Osteoblast (primary cell): ENCODE measurements at regions not wholly inside any gene's neighbourhood (a gene's known extent, or its start where the extent isn't known, plus 50 kb on each side); places are given as distances from the start of the nearest gene placed in this dataset.

Experiments
- DNase-seq: peaks from one replicate; pipeline ENCODE4 v3.0.0; 2011; ENCODE audit warnings: low spot score, mixed read lengths; ENCODE audit not compliant: insufficient read length; ENCODE audit errors: missing footprints
- H2AFZ ChIP-seq: 2 replicates; pipeline ENCODE4 v1.6.0; 2011; ENCODE audit warnings: mild to moderate bottlenecking, low read length
- H3K27ac ChIP-seq: 2 replicates; pipeline ENCODE4 v1.5.1; 2011; ENCODE audit warnings: mild to moderate bottlenecking, low read depth, low read length, moderate library complexity
- H3K27me3 ChIP-seq: 2 replicates; pipeline ENCODE4 v1.6.0; 2012; ENCODE audit warnings: mild to moderate bottlenecking, control low read depth, inconsistent platforms, low read length, moderate library complexity; ENCODE audit not compliant: insufficient read depth
- H3K36me3 ChIP-seq: 2 replicates; pipeline ENCODE4 v1.5.1; 2011; ENCODE audit warnings: mild to moderate bottlenecking, low read length, control low read depth, moderate library complexity; ENCODE audit not compliant: insufficient read depth
- H3K4me1 ChIP-seq: 2 replicates; pipeline ENCODE4 v1.5.1; 2011; ENCODE audit warnings: mild to moderate bottlenecking, low read length, control low read depth, moderate library complexity; ENCODE audit not compliant: insufficient read depth
- H3K4me2 ChIP-seq: 2 replicates; pipeline ENCODE4 v1.6.0; 2011; ENCODE audit warnings: mild to moderate bottlenecking, low read length; ENCODE audit not compliant: insufficient read depth
- H3K4me3 ChIP-seq: fragments of 200-600 bp; sonication (generic); 3 replicates; pipeline ENCODE4 v1.5.1; 2012; ENCODE audit warnings: mild to moderate bottlenecking, low read length, inconsistent platforms; ENCODE audit not compliant: insufficient read depth
- H3K79me2 ChIP-seq: 2 replicates; pipeline ENCODE4 v1.6.0; 2012; ENCODE audit warnings: mild to moderate bottlenecking, low read length, control low read depth, inconsistent platforms; ENCODE audit not compliant: insufficient read depth
- H3K9me3 ChIP-seq: 2 replicates; pipeline ENCODE4 v1.5.1; 2011; ENCODE audit warnings: low read depth, low read length, control low read depth
- H4K20me1 ChIP-seq: 2 replicates; pipeline ENCODE4 v1.6.0; 2012; ENCODE audit warnings: mild to moderate bottlenecking, low read length, control low read depth; ENCODE audit not compliant: insufficient read depth
- CTCF ChIP-seq: IDR thresholded peaks from 2 replicates; pipeline ENCODE4 v1.5.1; 2011; ENCODE audit warnings: mild to moderate bottlenecking, low read depth, low read length, moderate library complexity; ENCODE audit errors: extremely low read depth

- no peak overlapping the region for H3K4me2 ChIP-seq
- no peaks in the 10 kb centered on the region for H3K9me3 ChIP-seq
- H3K79me2 ChIP-seq = no peaks in the 10 kb centered on the region
- H3K4me1 ChIP-seq = no peaks in the 10 kb centered on the region
- H3K36me3 ChIP-seq = no peaks in the 10 kb centered on the region
- DNase-seq = no peak
- no peak for TF ChIP-seq CTCF
- no peaks in the 10 kb centered on the region for H4K20me1 ChIP-seq
- H3K4me3 ChIP-seq = no peak overlapping the region
- H3K27me3 ChIP-seq = no peaks in the 10 kb centered on the region
- H2AFZ ChIP-seq = no peak overlapping the region
- H3K27ac ChIP-seq = no peak overlapping the region
Observed at GRCh38 chr7:51949726-51950644, 633.4 kb upstream of the COBL start.

- no peak overlapping the region for H3K4me3 ChIP-seq
- no peaks in the 10 kb centered on the region for H4K20me1 ChIP-seq
- no peak for DNase-seq
- H3K27me3 ChIP-seq = no peaks in the 10 kb centered on the region
- TF ChIP-seq CTCF = no peak
- no peak overlapping the region for H3K27ac ChIP-seq
- H3K36me3 ChIP-seq = no peaks in the 10 kb centered on the region
- no peak overlapping the region for H2AFZ ChIP-seq
- no peaks in the 10 kb centered on the region for H3K79me2 ChIP-seq
- peaks cover 2% of the 10 kb centered on the region for H3K9me3 ChIP-seq
- no peak overlapping the region for H3K4me2 ChIP-seq
- no peaks in the 10 kb centered on the region for H3K4me1 ChIP-seq
Observed at GRCh38 chr7:51930834-51931233, 614.2 kb upstream of the COBL start.

GRCh38 chr7:51929818-51930217 is 613.2 kb upstream of the COBL start:
- Histone ChIP-seq H3K27ac (no peak overlapping the region), H3K4me1 (no peaks in the 10 kb centered on the region), H3K27me3 (no peaks in the 10 kb centered on the region), H3K4me2 (no peak overlapping the region), H3K4me3 (no peak overlapping the region), H4K20me1 (no peaks in the 10 kb centered on the region), H3K9me3 (peaks cover 2% of the 10 kb centered on the region), H2AFZ (no peak overlapping the region), H3K36me3 (no peaks in the 10 kb centered on the region), H3K79me2 (no peaks in the 10 kb centered on the region)
- no peak for TF ChIP-seq CTCF
- no peak for DNase-seq

- Histone ChIP-seq H3K79me2 (no peaks in the 10 kb centered on the region), H3K27ac (no peak overlapping the region), H3K4me1 (no peaks in the 10 kb centered on the region), H3K4me2 (no peak overlapping the region), H3K27me3 (no peaks in the 10 kb centered on the region), H3K4me3 (no peak overlapping the region), H2AFZ (no peak overlapping the region), H4K20me1 (no peaks in the 10 kb centered on the region), H3K36me3 (no peaks in the 10 kb centered on the region), H3K9me3 (peaks cover 2% of the 10 kb centered on the region)
- TF ChIP-seq CTCF = no peak
- no peak for DNase-seq
Observed at GRCh38 chr7:51927738-51928137, 611.1 kb upstream of the COBL start.
